Fibroblast of skin of scalp (primary cell): ENCODE measurements at regions not wholly inside any gene's neighbourhood (a gene's known extent, or its start where the extent isn't known, plus 50 kb on each side); places are given as distances from the start of the nearest gene placed in this dataset.

Experiments used
- DNase-seq: peaks from one replicate; pipeline ENCODE4 v3.0.0-alpha.2; 2013

DNA sequence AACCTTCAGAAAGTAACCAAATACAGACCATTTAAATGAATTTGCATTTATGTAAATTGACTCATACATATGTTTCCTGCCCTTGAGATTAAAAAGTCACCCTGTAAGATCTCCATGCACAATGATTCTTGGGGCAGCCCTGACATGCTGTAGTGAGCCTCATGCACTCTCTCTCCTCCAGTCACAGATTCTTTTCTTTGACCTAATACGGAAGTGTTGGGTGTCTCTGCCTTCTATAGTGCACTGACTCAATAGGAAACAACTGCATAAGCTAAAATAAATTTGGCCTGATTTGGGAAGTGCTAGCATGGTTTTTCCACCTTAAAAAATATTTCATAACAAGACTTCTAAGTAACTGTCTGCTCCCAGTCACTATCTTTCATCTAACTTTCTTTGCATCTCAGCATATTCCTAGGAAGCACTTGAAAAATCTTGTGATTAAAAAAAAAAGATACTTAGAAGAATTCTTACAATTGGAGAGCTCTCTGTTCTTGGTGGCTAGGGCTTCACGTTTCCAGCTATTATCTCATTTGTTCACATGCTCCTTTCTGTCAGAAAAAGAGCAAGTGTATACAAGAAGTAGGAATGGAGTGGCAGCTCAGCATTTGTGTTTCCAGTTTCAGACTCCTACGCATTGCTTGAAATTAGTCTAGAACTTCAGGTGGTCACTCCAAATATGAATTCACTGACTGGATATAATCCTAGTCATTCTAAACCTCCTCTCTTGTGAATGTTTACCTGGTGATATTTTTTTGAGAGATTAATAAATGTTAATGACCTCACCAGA, 207.9 kb upstream of the COL8A1 start:
- peak; percentile 81 for DNase-seq

DNA sequence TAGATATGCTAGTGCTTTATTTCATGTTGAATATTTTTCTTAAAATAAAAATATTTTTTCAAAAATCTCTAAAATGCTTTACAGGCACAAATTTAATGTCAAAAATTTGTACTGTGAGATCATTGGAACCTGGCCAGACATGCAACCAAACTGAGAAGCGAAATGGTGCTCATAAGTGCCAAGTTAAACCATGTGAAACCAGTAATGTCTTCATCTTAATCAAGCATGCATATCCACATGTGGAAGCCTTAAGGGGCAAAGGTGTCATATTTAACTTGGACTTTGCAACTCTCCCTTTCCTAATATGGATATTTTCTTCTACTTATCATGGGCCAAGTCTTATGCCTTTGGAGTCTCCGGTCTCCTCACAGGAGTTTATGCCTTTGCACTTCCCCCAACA, 208.9 kb upstream of the COL8A1 start:
- peak; percentile 84 for DNase-seq

DNA sequence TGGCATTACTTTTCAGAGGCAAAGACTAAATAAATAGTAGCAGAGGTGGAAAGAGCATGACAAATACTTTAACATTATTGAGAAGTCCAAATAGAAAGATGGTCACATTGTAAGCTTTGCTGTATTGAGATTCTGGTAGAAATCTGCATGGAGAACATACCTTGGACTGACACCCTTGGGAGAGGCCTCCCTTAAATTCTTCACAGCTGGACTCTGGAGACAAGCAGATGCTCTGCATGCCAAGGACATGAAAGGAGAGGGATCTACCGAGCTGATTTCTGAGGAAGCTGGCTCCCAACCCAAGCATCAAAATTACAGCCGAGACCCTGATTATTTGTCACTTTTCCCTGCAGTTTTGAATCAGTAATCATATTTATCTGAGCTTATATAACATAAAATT, 212.5 kb upstream of the COL8A1 start:
- peak; percentile 52 for DNase-seq

DNA sequence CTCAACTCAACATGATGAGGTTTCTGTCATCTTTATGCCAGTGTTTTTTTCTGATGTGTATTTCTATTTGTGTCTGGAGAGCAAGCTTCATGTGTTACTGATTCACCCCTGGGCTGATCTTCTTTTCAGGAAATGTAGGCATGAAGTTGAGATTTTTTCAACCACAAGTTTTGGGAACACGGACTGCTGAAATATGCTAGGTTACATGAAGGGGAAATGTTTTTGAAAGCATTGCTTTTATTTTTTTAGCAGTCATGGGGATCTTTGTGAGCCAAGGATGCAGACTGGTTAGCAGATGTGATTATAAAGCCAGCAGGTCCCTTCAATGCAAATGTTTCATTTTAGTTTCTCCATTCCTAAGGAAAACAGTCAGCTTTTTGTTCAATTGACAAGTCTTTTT, 219.3 kb upstream of the COL8A1 start:
- peak; percentile 93 for DNase-seq

DNA sequence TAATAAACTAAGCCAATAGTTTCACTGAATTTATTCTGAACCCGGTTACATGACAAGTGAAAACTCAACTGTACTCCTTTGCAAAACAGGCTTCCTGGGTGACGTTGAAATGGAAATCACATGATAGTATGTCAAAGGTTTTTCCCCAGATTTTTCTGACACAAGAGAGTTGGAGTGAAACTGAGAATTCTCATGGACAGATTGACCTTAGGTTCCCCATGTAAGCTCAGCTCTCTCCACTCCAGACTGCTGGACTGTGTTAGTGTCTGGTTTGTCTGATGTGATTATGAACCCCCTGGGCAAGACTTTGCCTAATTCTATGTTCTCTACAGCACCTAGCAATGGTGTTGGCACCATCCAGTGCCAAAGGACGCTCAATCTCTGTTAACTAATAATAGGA, 219.7 kb upstream of the COL8A1 start:
- no peak for DNase-seq

DNA sequence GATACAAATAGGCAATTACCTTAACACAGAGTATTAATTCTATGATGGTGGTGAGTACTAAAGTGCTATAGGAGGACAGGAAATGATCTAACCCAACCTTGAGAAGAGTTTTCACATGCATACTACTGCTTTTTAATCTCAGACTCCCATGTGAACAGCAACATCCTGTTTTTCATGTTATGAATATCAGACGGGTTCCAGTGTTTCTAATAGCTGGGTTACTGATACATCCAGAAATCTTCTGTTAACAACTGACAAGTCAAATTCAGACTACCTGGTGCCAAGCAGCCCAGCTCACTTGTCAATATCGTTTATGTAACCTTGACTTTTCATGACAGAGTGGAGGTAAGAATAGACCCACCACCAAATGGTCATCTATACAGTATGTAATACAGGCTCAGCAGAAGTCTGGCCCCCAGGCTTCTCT, 220.2 kb upstream of the COL8A1 start:
- DNase-seq = no peak

DNA sequence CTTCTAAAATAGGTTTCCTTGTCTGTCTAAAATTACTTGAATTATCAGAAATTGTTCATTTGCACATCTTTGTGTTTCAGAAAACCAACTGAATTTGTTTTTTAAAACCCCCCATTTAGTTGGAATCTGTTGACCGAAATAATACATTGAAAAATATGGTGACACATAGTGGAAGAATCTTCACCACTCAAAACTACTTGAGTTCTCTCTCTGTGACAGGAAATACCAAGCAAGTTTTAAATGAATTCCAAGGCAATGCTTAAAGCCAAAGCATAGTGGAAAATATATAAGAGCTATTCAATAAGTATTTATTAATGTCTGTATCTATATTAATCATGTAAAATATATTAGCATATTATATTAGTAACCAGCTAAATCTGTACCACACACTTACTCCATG, 224.9 kb upstream of the COL8A1 start:
- peak; percentile 89 for DNase-seq

DNA sequence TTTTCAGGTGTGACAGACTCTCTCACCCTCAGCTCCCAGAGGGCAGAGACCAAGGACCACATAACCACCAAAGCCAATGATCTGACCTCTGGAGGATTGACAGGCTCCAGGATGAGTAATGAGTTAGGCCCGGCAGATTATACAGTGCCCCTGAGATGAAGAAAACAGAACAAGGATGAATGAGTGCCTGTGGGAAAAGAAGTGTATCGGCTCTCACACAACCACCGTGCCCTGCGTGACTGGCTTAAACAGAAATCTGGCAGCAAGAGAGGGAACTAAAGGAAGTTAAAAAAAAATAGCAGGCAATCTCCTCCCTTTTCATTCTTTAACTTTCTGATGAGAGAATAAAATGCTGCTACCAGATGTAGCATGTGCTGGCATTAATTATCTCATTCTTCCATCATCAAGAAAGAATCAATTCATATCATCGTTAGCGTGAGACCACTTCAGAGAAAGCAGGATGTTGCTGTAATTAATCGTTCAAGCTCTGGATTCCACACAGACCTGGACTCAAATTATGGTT, 227.5 kb upstream of the COL8A1 start:
- peak; percentile 99 for DNase-seq

DNA sequence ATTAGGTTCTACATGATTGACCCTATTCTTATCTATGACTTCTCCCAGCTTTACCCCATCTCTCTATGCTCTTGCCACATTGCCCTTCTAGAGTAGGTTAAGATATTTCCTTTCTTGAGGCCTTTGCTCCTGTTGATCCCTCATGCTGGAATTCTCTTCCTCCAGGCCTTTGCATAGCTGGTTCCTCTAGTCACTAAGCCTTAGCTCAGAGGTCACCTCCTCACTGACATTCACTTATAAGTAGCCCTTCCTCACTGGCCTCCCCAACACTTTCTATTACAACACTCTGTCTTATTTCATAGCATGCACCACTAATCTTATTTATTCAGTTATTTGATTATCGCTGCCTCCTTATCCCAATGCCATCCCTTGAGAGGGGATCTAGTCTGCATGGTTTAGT, 228.4 kb upstream of the COL8A1 start:
- DNase-seq = peak; percentile 46

DNA sequence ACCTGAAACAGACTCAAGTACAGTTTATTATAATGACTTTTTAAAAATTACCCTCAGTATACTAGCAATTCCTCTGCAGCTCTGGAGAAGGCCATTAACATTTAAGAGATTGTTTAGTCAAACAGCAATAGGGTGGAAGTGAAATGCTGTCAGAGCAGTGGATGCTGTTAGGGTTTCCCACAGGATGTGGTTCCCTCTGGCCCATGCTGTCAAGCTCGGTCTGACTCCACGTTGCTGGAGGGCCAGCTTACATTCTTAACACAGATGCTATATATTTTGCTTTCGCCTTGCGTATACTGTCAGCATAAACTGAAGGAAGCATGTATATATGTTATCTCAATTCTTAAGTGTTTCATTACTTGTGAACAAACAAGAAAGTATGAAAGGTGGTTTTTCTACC, 231.1 kb upstream of the COL8A1 start:
- DNase-seq = peak; percentile 78

DNA sequence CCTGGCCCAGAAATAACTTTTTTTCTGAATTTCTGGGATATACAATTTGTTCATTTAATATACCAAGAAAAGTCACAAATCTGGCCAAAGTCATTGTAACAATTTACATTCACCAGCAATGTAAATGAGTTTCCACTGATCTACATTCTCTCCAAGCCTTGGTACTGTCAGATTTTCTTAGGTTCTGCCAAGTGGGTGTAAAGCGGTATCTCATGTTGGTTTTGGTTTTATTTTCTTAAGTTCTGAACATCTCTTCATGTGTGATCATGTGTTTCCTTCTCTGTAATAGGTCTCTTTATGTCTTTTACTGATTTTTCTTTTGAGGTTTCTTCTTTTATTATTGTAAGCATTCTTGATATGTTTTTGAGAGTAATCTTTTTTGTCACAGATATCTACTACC, 235.6 kb upstream of the COL8A1 start:
- DNase-seq = no peak

DNA sequence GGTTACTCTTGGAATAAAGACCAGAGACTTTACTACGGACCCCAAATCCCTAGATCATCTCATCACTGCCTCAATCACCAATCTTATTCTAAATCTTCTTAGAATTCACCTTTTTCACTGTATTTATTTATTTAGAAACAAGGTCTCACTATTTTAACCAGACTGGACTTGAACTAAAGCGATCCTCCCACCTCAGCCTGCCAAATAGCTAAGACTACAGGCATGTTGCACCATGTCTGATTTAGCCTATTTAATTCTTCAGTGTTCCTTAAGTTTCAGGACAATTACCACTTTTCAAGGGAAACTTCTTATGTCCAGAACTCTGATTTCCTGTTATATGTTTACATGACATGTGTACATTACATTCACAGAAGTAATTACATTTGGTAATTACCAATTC, 238.0 kb upstream of the COL8A1 start:
- DNase-seq = no peak

DNA sequence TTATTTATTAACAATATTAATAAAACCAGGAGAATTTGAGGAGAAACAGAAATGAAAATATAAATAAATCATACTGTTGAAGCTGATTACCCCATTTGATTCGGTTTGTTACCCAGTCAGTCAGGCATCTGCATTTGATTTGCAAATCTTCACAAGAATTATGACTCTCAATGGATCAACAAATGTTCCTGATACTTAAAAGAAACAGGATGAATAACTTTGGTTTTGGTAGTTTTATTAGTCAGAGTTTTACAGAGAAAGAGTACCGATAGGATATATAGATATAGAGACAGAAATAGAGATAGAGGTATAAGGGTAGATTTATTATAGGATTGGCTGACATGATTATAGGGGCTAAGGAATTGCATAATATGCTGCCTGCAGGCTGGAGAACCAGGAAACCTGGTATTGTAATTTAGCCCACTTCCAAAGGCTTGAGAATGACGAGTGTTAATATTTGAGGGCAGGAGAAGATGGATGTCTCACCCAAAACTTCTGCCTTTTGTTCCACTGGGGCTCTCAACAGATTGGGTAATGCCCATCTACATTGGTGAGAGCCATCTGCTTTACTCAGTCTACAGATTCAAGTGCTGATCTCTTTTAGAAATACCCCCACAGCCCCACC, 241.6 kb upstream of the COL8A1 start:
- peak; percentile 80 for DNase-seq

DNA sequence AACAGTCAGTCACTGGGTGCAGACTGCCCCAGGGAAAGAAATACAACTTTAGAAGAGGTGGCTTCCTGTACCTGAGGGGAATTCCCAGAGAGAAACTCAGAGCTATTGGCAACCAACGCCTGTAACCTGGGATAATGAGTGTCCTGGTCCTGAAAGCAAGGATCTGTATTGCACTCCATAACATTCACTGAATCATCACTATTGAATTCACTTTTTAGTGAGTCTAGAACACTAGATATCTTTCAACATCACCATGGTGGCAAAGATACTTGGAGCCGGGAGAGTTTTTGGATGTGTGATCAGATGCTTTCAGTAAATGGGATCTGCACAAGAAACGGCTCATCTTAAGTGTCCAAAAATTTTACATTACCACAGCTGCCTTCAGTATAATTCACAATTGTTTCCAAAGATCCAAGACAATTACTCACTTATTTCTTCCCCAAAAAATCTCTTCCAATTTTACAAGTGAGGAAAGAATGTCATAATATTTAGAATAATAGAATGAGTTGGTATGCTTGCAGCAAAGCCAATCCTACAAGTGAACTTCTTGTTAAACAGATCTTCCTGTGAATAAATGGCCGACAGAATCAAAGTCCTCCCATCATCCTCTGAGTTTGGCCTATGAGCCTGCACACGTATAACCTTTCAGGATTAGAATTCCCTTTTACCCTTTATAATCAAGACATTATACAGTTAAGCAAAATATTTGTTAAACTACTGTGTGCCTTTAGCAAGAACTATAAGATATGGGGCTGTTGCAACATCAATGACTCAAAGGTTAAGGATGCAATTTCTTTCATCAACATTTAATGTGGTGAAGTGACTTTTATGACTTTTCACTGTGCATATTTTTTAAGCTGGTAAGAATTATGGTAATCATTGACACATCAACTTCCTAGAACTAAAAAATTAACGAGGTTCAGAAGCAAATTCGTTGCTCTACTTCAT, 243.3 kb upstream of the COL8A1 start:
- DNase-seq = peak; percentile 97

DNA sequence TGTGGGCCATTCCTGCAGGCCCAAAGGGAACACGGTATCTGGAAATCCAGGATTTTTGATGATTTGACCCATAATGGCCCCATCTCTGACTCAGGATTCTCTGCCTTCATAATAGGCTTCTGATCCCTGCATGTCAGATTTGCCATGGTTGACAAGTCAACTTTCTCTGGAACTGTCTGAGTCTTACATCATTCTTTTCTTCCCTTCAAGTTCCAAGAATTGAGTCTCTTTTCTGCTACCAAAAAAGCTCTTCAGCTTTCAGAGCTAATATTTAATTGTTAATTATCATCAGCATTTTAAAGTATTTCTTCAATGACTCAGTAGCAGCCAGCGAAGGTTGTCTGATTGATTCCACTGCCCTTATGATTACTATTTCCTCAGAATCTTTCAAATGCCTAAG, 244.4 kb upstream of the COL8A1 start:
- peak; percentile 50 for DNase-seq

DNA sequence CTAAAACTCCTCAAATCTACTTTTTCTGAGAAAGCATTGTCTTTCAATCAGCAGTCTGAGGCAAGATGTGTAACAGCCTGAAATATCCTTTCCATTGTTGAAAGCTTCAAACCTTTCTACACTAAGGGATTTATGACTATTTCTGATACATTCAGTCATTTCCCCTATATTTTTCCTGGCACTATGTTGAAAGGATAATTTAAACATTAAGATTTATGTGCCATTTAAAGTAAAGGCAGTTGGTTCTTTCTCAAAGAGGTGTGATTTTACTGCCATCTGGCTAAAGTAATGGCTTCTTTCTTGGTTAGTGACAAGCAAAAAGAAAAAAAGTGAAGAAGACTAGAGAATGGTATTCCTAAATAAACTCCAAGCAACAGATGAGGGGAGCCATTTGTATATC, 249.6 kb upstream of the COL8A1 start:
- peak; percentile 49 for DNase-seq

DNA sequence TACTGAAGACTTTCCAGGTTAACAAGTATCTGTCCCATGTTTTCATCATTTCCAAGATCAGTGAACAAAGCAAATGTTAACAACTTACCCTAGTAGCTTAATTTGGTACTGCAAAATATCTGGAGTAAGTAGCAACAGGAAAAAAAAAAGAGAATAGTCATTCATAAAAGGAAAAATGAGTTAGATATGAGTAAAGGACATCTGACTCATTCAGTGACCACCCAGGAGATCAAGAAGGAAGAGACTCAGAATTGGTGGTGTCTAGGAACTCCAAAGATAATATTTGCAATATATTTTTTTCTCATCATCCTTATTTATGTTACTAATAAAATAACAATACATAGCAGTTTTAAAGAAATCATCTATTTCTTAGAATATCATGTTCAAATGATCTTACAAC, 253.8 kb upstream of the COL8A1 start:
- DNase-seq = peak; percentile 79

DNA sequence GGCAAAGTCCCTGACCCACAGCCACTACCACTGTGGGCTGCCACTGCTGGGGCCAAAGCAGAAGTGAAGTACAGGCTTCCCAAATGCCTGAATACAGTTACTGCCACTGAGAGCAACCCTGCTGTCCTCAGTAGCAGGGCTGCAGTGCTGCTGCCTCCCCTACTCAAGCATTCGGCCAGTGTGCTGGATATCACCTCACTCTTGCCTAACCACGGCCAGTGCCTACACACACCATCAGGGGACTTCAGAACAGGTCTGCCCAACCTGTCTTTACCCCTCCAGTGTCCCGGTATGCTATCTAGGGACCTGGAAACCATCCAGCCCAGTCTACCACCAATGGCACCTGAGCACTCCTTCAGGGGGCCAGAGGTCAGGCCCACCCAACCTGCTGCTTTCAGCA, 261.5 kb upstream of the COL8A1 start:
- DNase-seq = no peak

DNA sequence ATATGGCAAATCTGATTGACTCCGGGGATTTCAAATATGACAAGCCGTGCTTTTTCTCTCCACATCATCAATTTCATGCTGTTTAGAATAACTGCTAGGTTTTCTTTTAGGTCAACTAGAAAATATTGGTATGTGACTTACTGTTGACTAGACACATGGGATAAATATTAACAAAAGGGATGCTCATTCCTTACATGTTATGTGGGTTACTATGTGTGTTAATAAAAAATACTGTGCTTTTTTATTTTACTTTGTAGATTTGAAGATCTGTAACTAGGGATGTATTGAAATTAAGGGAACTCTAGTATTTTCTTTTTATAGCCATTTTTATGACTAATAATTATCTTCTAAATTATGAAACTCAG, 264.6 kb upstream of the COL8A1 start:
- DNase-seq = no peak

DNA sequence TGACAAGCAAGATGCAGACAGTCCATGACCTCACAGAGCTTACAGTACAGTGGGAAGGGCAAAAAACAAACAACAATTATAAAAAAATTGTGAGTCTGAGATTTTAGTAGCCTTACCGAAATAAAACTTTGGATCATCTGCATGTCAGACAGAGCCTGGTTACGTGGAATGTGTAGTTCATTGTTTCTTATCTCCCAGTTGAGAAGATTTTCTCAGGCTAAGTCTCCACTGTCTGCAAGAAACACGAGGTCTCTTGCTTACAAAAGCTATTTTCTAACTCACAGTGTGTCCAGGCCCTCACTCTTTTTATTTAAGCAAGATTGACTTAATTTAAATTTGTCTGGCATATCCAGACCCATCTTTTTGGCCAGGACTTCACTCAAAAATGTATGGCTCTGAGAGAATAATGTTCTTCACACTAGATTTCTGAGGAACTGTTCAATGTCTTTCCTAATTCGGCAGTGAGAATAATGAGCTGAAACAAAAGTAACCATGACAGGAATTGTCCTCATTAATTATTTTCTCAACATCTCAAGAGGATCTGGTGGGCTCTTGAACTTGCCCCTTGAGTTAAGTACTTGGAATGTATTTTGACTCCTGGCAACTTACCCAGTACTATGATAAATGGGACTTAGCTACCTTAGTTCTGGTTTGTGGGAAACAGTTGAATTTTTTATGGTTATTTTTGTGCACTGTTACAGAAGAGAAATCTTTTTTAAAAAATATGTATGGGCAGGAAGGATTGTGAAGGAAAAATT, 265.1 kb upstream of the COL8A1 start:
- peak; percentile 90 for DNase-seq

DNA sequence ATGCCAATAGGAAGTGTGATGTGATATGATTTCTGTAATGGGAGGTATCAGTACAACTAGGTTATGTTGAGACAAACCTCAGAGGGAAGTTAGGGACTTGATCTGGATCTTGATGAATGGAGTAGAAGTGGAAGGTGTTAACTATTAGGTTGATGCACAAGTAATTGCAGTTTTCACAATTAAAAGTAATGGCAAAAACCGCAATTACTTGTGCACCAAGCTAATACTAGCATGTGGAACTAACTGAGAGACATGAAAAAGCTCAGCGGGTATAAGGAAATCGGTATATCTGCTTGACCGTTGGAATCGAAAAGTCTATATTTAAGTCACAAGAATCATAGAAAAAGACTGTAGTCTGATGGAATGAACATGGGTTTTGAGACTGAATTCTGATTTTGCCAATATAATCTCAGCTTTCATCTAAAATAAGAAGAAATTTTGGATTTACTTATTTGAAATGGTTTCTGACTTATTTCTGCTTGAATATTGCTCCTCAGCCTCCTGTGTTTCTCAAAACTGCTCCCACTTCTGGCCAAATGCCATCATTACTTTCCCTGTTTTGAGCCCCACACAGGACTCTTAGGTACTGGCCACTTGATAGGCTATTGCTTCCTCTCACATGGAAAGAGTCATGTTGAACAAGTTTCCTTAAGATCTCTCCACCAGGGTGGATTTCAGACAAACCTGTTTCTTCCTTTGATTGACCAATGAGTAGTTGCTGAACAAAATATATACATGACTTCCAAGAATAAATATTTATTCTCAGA, 271.5 kb upstream of the COL8A1 start:
- DNase-seq = no peak

DNA sequence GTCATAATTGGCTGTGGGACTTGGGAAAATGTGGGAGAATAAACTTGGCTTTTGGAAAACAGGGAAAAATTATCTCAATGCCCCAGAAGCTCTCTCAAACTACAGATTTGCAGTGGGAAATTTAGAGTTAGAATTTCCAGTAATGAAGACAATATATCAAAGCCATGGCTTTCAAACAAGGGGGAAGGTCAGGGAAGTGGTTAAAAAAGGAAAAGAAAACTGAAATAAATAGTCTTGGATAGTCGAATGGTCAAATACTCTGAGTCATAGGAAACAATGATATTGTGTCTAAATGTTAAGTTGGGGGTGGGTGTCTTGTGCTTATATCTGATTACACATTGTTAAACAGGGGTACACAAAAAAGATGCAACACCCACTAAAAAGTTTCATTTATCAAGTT, 272.4 kb upstream of the COL8A1 start:
- DNase-seq = no peak
